ENCODE measurements at regions not wholly inside any gene's neighbourhood (a gene's known extent, or its start where the extent isn't known, plus 50 kb on each side); places are given as distances from the start of the nearest gene placed in this dataset.
"Not testable (repeated sequence)": the region's sequence is repeated elsewhere in the genome, so short reads cannot be mapped to it uniquely, and the experiment has no call there.

DNA sequence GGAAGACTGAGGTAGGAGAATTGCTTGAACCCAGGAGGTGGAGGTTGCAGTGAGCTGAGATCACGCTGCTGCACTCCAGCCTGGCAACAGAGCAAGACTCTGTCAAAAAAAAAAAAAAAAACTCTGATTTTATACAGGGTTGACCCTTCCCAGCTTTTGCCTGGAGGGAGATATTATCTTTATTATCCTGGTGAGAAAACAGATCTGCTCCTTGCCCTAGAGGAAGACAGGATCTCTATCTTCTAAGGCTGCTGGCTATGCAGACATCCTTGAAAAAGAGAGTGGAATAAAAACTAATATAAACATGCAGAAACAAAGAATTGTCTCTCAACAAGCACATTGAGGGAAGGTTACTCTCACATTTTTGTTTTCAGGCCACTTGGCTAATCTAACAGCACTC, 1503.4 kb upstream of the WWC1 start:
- Histone ChIP-seq H3K36me3 (ENCODE audit: control insufficient read depth, insufficient read depth, low read length) (no peaks in the 10 kb centered on the region), H3K4me3 (ENCODE audit: low read depth, low read length) (no peak overlapping the region), H3K27me3 (ENCODE audit: control insufficient read depth, insufficient read depth, low read length) (no peaks in the 10 kb centered on the region), H3K9ac (ENCODE audit: low read length) (no peak overlapping the region), H3K9me3 (ENCODE audit: control insufficient read depth, insufficient read depth, low read depth, low read length) (peaks cover 6% of the 10 kb centered on the region; the same call in 1 of the 2 replicates), H3K27ac (ENCODE audit: low read depth, low read length) (no peak overlapping the region), H3K4me1 (ENCODE audit: control insufficient read depth, insufficient read depth, low read length) (peaks cover 11% of the 10 kb centered on the region; the same call in 1 of the 2 replicates)

DNA sequence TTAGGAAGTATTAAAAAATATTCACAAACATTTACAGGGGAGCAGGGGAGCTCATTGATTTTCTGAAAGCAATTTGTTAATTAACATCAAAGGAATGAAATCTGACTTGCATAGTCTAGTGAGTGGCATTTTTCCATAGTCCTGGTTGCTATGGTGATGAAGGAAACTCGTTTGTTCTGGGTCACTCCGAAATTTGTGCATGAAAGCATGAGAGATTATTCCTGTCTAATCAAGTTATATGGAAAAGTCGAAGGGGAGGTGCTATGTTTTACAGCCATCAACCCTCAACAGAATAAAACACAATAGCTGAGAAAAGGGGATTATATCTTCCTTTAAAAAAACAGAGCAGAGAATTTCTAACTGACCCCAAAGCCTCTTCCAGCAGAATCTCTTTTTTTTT, 1495.7 kb upstream of the WWC1 start:
- Histone ChIP-seq H3K4me3 (ENCODE audit: low read depth, low read length) (no peak overlapping the region), H3K27ac (ENCODE audit: low read depth, low read length) (no peak overlapping the region), H3K36me3 (ENCODE audit: control insufficient read depth, insufficient read depth, low read length) (no peaks in the 10 kb centered on the region), H3K9me3 (ENCODE audit: control insufficient read depth, insufficient read depth, low read depth, low read length) (peaks cover 4% of the 10 kb centered on the region; the same call in 1 of the 2 replicates), H3K27me3 (ENCODE audit: control insufficient read depth, insufficient read depth, low read length) (no peaks in the 10 kb centered on the region), H3K9ac (ENCODE audit: low read length) (no peak overlapping the region), H3K4me1 (ENCODE audit: control insufficient read depth, insufficient read depth, low read length) (no peaks in the 10 kb centered on the region)

DNA sequence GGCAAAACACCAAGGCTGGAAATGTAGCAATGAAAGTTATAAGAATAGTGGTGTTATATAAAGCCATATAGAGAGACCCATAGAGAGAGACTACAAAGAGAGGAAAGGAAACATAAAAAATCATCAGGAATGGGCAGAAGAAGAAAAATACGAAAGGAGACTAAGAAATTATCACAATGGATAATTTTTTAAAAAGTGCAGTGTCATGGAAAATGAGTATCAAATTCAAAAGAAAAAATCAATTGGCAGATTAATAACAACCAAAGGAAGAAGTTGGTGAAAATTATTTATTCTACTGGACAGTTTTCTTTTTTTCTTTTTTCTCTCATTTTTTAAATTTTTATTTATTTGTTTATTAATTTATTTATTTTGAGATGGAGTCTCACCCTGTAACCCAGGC, 1488.4 kb upstream of the WWC1 start:
- Histone ChIP-seq H3K27me3 (ENCODE audit: control insufficient read depth, insufficient read depth, low read length) (no peaks in the 10 kb centered on the region), H3K36me3 (ENCODE audit: control insufficient read depth, insufficient read depth, low read length) (no peaks in the 10 kb centered on the region), H3K4me3 (ENCODE audit: low read depth, low read length) (no peak overlapping the region), H3K9me3 (ENCODE audit: control insufficient read depth, insufficient read depth, low read depth, low read length) (peaks cover 4% of the 10 kb centered on the region; the same call in 1 of the 2 replicates), H3K27ac (ENCODE audit: low read depth, low read length) (no peak overlapping the region), H3K4me1 (ENCODE audit: control insufficient read depth, insufficient read depth, low read length) (no peaks in the 10 kb centered on the region; the same call in 1 of the 2 replicates), H3K9ac (ENCODE audit: low read length) (no peak overlapping the region)

DNA sequence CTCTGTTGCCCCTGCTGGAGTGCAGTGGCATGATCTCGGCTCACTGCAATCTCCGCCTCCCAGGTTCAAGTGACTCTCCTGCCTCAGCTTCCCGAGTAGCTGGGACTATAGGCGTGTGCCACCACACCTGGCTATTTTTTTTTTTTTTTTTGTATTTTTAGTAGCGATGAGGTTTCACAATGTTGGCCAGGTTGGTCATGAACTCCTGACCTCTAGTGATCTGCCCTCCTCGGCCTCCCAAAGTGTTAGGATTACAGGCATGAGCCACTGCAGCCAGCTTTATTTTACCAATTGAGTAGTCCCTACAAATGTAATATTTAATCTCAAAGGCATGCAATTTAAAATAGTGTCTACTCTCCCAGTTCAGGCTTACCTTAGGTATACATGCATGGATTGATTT, 1487.2 kb upstream of the WWC1 start:
- not testable (repeated sequence) for H3K4me3 ChIP-seq (ENCODE audit: low read depth, low read length); H3K9ac ChIP-seq (ENCODE audit: low read length); H3K9me3 ChIP-seq (ENCODE audit: control insufficient read depth, insufficient read depth, low read depth, low read length); H3K36me3 ChIP-seq (ENCODE audit: control insufficient read depth, insufficient read depth, low read length); H3K4me1 ChIP-seq (ENCODE audit: control insufficient read depth, insufficient read depth, low read length); H3K27me3 ChIP-seq (ENCODE audit: control insufficient read depth, insufficient read depth, low read length); H3K27ac ChIP-seq (ENCODE audit: low read depth, low read length)

DNA sequence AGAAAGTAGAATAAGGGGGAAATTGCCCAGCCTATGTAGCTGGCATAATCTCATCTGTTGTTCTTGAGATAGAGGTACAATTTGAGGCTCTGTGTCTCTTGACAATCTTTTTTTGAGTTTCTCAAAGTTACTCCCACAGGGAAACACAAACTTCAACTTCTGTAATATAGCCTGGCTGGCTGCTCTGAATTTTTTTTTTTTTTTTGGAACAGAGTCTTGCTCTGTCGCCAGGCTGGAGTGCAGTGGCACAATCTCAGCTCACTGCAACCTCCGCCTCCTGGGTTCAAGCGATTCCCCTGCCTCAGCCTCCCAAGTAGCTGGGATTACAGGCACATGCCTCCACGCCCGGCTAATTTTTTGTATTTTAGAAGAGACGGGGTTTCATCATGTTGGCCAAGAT, 1486.8 kb upstream of the WWC1 start:
- not testable (repeated sequence) for H3K9me3 ChIP-seq (ENCODE audit: control insufficient read depth, insufficient read depth, low read depth, low read length); H3K4me1 ChIP-seq (ENCODE audit: control insufficient read depth, insufficient read depth, low read length)

DNA sequence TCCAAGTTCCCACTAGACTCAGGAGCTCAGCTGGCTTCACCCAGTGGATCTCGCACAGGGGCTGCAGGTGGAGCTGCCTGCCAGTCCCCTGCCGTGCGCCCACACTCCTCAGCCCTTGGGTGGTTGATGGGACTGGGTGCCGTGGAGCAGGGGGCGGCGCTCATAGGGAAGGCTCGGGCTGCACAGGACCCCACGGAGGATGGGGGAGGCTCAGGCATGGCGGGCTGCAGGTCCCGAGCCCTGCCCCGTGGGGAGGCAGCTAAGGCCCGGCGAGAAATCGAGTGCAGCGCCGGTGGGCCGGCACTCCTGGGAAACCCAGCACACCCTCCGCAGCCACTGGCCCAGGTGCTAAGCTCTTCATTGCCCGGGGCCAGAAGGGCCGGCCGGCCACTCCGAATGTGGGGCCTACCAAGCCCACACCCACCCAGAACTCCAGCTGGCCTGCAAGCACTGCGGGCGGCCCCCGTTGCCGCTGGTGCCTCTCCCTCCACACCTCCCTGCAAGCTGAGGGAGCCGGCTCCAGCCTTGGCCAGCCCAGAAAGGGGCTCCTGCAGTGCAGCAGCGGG, 1481.3 kb upstream of the WWC1 start:
- H3K9ac ChIP-seq (ENCODE audit: low read length); H3K4me3 ChIP-seq (ENCODE audit: low read depth, low read length); H3K27ac ChIP-seq (ENCODE audit: low read depth, low read length); H3K36me3 ChIP-seq (ENCODE audit: control insufficient read depth, insufficient read depth, low read length); H3K9me3 ChIP-seq (ENCODE audit: control insufficient read depth, insufficient read depth, low read depth, low read length); H3K27me3 ChIP-seq (ENCODE audit: control insufficient read depth, insufficient read depth, low read length); H3K4me1 ChIP-seq (ENCODE audit: control insufficient read depth, insufficient read depth, low read length): not testable (repeated sequence)

More for the DNA sequence above, 1486.8 kb upstream of the WWC1 start:
- not testable (repeated sequence) for H3K36me3 ChIP-seq (ENCODE audit: control insufficient read depth, insufficient read depth, low read length); H3K4me3 ChIP-seq (ENCODE audit: low read depth, low read length); H3K27ac ChIP-seq (ENCODE audit: low read depth, low read length); H3K27me3 ChIP-seq (ENCODE audit: control insufficient read depth, insufficient read depth, low read length); H3K9ac ChIP-seq (ENCODE audit: low read length)

DNA sequence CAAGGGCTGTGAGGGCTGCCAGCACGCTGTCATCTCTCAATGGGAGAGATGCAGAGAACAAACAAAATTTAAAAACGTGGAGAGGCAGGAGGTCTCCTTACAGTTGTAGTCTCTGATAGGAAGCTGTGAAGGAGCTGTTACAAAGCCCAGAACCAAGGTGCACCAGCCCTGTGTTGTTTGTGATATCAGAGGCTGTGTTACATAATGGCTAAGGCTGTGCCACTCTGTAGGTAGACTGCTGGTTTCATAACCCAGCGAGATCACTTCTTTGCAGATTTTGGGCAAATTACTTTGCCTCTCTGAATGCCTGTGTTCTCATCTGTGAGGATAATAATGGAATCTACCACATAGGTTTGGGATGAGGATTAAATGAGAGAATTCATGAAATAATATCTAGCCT, 1480.7 kb upstream of the WWC1 start:
- no peak overlapping the region for H3K9ac ChIP-seq (ENCODE audit: low read length)
- no peaks in the 10 kb centered on the region for H3K36me3 ChIP-seq (ENCODE audit: control insufficient read depth, insufficient read depth, low read length)
- H3K9me3 ChIP-seq (ENCODE audit: control insufficient read depth, insufficient read depth, low read depth, low read length): peaks cover 9% of the 10 kb centered on the region; the same call in 1 of the 2 replicates
- H3K4me3 ChIP-seq (ENCODE audit: low read depth, low read length): no peak overlapping the region
- H3K27me3 ChIP-seq (ENCODE audit: control insufficient read depth, insufficient read depth, low read length): no peaks in the 10 kb centered on the region
- H3K4me1 ChIP-seq (ENCODE audit: control insufficient read depth, insufficient read depth, low read length): no peaks in the 10 kb centered on the region
- no peak overlapping the region for H3K27ac ChIP-seq (ENCODE audit: low read depth, low read length)

DNA sequence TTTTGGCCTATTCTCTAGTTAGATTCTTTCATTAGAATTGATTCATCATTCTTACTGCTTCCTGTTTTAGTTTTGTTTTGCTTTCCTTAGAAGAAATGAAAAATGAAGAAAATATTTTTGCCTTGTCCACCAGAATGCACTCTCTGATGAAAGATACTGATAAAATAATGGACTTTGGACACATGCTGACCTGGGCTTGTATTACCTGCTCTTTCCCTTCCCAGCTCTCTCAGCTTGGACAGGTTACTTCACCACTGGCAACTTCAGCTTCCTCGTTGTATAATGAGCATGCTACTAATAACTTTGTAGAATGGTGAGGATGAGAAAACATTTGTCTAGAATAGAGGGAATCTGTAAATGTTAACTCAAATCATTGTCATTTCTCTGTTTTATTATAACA, 1468.1 kb upstream of the WWC1 start:
- Histone ChIP-seq H3K27me3 (ENCODE audit: control insufficient read depth, insufficient read depth, low read length) (no peaks in the 10 kb centered on the region), H3K9ac (ENCODE audit: low read length) (no peak overlapping the region), H3K4me1 (ENCODE audit: control insufficient read depth, insufficient read depth, low read length) (no peaks in the 10 kb centered on the region), H3K36me3 (ENCODE audit: control insufficient read depth, insufficient read depth, low read length) (no peaks in the 10 kb centered on the region), H3K27ac (ENCODE audit: low read depth, low read length) (no peak overlapping the region), H3K9me3 (ENCODE audit: control insufficient read depth, insufficient read depth, low read depth, low read length) (no peaks in the 10 kb centered on the region), H3K4me3 (ENCODE audit: low read depth, low read length) (no peak overlapping the region)

DNA sequence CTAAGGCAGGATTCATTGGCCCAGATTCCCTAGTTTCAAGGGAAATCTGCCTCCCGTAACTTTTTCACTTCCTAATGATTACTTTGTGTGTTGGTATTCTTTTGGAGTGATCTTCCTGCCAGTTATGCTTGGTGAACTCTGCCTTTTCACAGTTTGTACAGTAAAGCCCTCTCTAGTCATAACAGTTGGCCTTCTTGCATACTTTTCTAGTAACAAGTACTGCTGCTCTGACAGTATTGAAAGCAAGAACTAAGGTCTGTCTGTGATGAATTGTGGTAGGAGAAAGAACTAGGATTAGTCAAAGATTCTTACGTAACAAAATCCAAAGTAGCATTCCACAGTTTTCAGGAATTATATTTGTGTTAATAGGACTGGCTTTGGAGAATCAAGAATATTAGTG, 1457.2 kb upstream of the WWC1 start:
- H3K9me3 ChIP-seq (ENCODE audit: control insufficient read depth, insufficient read depth, low read depth, low read length): no peaks in the 10 kb centered on the region
- H3K36me3 ChIP-seq (ENCODE audit: control insufficient read depth, insufficient read depth, low read length): no peaks in the 10 kb centered on the region
- no peaks in the 10 kb centered on the region for H3K27me3 ChIP-seq (ENCODE audit: control insufficient read depth, insufficient read depth, low read length)
- no peak overlapping the region for H3K4me3 ChIP-seq (ENCODE audit: low read depth, low read length)
- H3K9ac ChIP-seq (ENCODE audit: low read length): no peak overlapping the region
- no peak overlapping the region for H3K27ac ChIP-seq (ENCODE audit: low read depth, low read length)
- no peaks in the 10 kb centered on the region for H3K4me1 ChIP-seq (ENCODE audit: control insufficient read depth, insufficient read depth, low read length)

DNA sequence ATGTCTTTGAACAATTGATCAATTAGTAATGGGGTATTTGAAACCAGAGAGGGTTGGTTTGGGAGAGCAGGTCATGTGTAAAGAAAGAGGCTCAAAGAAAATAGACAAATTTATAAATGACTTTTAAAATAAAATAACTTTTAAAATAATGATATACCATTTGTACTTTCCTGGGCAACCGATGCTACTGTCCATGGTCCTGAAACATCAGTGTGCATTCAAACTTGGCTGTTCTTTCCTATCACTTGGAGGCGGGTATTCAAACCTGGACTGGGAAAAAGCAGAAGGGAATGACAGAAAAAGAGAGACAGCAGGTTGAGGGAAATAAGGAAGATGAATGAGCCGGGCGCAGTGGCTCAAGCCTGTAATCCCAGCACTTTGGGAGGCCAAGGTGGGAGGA, 1446.4 kb upstream of the WWC1 start:
- Histone ChIP-seq H3K36me3 (ENCODE audit: control insufficient read depth, insufficient read depth, low read length) (no peaks in the 10 kb centered on the region), H3K4me3 (ENCODE audit: low read depth, low read length) (no peak overlapping the region), H3K9me3 (ENCODE audit: control insufficient read depth, insufficient read depth, low read depth, low read length) (no peaks in the 10 kb centered on the region)

DNA sequence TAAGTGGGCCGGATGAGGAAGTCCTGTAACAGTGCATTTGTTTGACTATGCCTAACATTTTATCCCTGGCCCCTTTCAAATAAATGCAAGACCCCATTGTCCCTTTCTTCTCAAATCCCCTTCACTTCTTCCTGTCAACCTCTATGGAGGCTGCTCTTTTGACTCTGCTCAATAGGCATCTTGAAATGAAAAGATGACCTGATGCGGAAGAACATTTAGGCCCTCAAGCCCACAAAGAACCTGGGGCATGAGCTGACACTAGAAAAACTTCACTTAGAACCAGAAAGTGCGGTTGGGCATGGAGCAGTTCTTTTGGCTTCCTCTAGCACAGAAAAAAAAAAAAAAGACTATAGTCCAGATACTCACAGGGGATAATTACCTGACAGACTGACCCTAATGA, 1434.7 kb upstream of the WWC1 start:
- no peak overlapping the region for H3K4me3 ChIP-seq (ENCODE audit: low read depth, low read length)
- H3K27ac ChIP-seq (ENCODE audit: low read depth, low read length): no peak overlapping the region
- no peak overlapping the region for H3K9ac ChIP-seq (ENCODE audit: low read length)
- H3K4me1 ChIP-seq (ENCODE audit: control insufficient read depth, insufficient read depth, low read length): no peaks in the 10 kb centered on the region
- no peaks in the 10 kb centered on the region for H3K27me3 ChIP-seq (ENCODE audit: control insufficient read depth, insufficient read depth, low read length)
- H3K36me3 ChIP-seq (ENCODE audit: control insufficient read depth, insufficient read depth, low read length): no peaks in the 10 kb centered on the region
- H3K9me3 ChIP-seq (ENCODE audit: control insufficient read depth, insufficient read depth, low read depth, low read length): no peaks in the 10 kb centered on the region

More for the DNA sequence above, 1446.4 kb upstream of the WWC1 start:
- H3K27me3 ChIP-seq (ENCODE audit: control insufficient read depth, insufficient read depth, low read length): no peaks in the 10 kb centered on the region
- H3K27ac ChIP-seq (ENCODE audit: low read depth, low read length): no peak overlapping the region
- H3K9ac ChIP-seq (ENCODE audit: low read length): no peak overlapping the region
- no peaks in the 10 kb centered on the region for H3K4me1 ChIP-seq (ENCODE audit: control insufficient read depth, insufficient read depth, low read length)

DNA sequence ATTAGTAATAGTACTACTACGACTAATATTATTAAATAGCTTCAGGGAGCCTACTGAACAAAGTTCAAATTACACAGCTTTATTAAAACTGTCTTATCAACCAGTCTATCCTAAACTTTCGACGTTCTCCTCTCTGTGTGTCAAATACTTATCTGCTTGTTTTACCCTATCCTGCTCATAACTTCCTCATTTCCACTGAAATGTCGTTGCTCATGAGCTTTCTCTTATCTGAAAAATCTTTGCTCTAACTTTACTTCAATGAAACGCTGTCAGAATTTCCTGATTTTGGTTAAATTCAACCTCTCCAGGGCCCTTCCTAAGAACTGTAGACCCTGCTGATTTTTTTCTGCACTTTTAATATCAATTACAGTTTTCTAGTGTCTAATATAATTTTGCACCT, 1431.0 kb upstream of the WWC1 start:
- Histone ChIP-seq H3K4me3 (ENCODE audit: low read depth, low read length) (no peak overlapping the region), H3K9ac (ENCODE audit: low read length) (no peak overlapping the region), H3K4me1 (ENCODE audit: control insufficient read depth, insufficient read depth, low read length) (no peaks in the 10 kb centered on the region), H3K27ac (ENCODE audit: low read depth, low read length) (no peak overlapping the region), H3K9me3 (ENCODE audit: control insufficient read depth, insufficient read depth, low read depth, low read length) (no peaks in the 10 kb centered on the region), H3K36me3 (ENCODE audit: control insufficient read depth, insufficient read depth, low read length) (no peaks in the 10 kb centered on the region), H3K27me3 (ENCODE audit: control insufficient read depth, insufficient read depth, low read length) (no peaks in the 10 kb centered on the region)
